ENCODE measurements at regions not wholly inside any gene's neighbourhood (a gene's known extent, or its start where the extent isn't known, plus 50 kb on each side); places are given as distances from the start of the nearest gene placed in this dataset.

GRCh38 chr6:33967966-33968724 lies 164.3 kb upstream of the MLN start:
- peak; percentile 79 for FAIRE-seq

DNA sequence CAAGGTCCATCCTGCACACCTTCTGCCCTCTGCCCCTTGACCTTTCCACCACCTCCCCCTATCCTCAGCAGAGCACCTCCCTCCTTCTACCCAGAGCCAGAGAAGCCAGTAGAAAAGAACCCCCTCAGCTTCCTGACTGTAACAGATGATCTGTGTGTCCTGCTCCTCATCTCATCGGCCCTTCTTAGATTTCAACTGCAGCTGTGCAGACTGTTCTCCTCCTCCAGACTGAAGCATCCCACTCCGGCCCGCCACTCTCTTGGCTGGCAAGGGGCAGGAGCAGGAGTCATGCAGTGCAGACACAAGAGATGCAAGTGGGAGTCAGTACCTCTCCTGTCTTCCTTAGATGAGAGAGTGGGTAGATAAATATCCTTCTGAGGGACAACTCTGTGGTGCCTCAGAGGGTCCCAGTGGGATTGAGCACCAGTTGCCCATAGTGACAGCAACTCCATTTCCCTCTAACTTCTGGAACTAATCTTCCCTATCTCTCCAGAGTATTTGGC lies 163.5 kb upstream of the MLN start:
- FAIRE-seq: no peak

DNA sequence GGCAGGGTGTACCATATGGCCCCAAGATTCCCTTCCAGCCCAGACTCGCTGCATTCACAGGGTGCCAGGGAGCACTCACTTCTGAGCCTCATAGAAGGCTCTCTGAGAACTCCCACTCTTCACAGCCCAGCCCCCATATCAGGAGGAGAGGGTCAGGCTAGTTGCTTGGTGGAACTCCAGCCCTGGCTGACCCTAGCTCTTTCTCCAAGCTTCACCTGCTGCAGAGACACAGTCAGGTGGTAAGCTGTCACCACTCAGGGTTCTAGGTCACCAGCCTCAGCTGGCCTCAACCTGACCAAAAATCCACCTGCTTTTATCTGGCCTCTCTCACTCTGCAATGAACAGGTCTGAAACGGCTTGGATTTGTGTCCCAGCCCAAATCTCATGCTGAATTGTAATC lies 162.7 kb upstream of the MLN start:
- no peak for FAIRE-seq

GRCh38 chr6:33965766-33966165 lies 162.0 kb upstream of the MLN start:
- FAIRE-seq: no peak

GRCh38 chr6:33964387-33964786 lies 160.6 kb upstream of the MLN start:
- FAIRE-seq: no peak

DNA sequence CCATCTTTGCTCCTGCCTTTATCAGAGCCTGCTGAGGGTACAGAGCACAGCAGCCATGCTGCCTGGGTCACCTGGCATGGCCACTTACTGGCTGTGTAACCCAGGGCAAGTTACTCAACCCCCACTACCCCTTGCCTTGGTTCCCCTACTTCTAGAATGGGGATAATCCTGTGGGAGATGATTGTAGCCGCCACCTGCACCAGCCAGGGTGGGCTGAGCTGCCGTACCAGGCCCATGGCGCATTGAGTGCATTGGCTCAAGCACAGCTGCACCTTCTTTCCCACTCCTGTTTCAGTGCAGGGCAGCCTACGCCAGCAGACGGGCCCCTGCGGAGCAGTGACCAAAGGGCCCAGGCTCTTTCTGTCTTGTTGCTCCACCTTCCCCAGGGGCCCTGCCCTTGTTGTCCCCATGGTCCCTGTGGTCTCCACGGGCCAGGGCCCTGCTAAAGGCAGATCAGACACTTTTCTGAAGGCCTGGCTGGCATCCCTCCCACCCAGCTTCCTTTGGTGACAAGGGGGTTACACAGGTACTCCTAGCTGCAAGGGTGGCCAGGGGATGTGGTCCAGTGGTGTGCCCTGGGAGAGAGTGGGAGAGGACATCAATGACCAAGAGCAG lies 159.4 kb upstream of the MLN start:
- FAIRE-seq: no peak

DNA sequence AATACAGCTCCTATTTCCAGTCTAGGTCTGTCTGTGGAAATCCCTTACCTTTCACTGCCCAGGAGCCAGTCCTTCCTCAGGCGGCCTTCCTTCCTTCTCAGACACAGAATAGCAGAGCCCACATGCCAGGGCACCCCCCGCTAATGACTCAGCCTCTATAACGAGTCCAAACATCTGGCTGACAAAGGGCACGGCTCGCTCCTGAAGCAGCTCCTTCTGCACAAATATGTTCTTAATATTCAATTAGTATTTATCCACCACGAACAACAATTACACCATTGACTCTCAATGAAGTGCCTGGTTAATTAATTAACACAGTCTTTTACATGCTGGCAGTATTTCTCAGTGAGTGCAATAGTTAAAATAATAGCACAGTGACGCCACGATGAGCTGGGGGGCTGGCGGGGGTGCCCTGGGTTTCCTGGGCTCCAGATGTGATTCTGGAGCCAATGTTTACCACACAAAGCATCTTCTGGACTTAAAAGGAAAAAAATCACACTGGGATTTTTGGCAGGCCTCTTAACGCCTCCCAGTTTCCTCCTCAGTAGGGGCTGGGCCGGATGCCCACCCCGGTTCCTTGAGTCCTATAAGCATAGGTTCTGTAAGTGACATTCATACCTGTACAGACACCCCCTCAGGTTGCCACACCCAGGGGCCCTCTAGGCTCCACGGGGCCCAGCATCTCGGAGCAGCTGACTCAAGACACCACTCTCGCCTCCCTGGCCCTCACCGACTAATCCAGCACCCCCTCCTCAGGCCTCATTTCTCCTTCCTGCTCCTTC lies 158.6 kb upstream of the MLN start:
- FAIRE-seq: no peak

DNA sequence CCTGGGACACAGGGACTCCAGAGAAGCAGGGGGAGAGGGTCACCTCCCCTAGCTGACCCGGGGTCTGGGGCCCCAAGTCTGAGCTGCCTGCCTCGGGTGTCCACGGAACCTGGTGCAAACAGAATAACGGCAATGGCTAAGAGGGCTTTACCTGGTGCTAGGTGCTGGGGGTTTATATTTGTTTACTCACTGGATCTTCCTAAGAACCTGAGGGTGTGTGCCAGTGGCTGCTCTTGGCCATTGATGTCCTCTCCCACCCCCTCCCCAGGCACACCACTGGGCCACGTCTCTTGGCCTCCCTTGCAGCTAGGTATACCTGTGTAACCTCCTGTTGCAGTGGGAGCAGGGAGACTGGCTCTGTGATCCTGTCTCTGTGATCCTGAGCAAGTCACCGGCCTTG lies 157.9 kb upstream of the MLN start:
- FAIRE-seq: no peak

DNA sequence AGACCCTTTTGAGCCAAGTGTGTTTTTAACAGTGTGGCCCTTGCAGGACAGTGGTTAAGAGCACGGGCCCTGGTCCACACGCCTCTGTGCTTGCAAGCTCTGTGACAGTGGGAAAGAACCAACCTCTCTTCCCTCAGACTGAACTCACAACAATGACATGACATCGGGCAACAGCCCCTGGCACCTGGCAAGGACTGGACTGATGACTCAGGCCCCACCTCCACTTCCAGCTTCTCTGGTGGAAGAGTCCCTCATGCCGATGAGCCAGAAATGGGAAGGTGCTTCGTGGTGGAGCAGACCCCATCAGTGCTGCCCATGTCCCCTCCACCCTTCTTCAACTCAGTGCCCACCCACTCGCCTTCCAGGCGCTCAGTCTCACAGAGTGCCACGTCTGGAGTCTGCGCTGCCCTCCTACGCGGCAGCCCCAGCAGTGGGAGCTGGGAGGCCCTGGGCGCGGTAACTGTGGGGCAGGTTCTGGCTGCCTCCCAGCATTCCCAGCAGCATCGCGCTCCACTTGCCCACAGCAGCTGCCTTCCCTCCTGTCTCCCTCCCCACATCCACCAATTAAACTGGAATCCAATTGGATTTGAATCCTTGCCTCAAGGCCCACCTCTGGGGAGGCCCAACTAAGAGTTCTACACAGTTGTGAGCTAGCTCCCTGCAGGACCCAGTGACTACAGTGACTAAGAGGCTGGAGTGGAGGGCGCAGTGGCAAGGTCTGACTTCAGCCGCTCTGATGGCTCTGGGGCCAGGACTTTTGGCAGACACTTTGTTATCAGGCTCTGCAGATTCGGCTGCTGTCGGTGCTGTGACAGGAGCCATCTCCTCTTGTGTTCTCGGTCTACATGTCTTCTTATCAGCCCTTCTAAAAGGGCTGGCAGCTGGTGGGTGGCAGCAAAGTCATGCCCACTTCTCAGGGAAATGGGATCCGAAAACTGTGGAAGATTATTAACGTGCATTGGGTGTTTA lies 156.8 kb upstream of the MLN start:
- FAIRE-seq: no peak

- no peak for FAIRE-seq
Observed at GRCh38 chr6:33959661-33960344, 156.0 kb upstream of the MLN start.

DNA sequence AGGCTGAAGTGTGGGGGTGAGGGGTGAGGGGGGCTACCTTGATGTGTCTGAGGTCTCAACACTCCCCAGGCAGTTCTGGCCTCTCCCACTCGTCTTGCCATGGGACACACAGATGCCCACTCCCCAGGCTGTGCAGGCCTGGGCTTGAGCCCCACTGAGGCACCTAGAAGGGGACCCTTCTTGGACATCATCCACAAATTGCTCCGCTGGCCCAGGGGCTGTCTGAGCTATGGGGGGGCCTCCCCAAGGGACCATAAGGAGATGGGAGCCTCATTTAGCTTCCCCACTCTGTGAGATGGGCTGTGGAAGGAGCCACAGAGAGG lies 155.5 kb upstream of the MLN start:
- FAIRE-seq: no peak

GRCh38 chr6:33958526-33959328 lies 154.9 kb upstream of the MLN start:
- no peak for FAIRE-seq

- no peak for FAIRE-seq
Observed at GRCh38 chr6:33957892-33958525, 154.2 kb upstream of the MLN start.

- FAIRE-seq: no peak
Observed at GRCh38 chr6:33957131-33957891, 153.5 kb upstream of the MLN start.

DNA sequence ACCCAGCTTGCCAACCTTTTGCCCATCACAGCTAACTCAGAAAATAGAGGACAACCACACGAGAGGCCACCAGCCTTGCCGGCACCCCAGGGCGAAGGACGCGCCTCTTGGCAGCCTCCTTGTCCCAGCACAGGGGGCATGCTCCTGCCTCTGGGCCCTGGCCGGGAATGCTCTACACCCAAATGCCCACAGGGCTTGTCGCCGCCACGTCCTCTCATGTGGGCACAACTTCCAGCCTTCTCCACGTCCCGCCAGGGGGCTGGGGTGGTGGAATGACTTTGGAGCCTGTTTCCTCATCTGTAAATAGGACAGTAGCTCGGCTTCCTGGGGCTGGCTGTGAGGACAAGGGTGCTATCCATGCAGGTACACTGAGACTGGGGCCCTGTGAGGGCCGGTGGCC lies 152.4 kb upstream of the MLN start:
- FAIRE-seq: no peak

- FAIRE-seq: no peak
Observed at GRCh38 chr6:33955566-33955965, 151.8 kb upstream of the MLN start.

DNA sequence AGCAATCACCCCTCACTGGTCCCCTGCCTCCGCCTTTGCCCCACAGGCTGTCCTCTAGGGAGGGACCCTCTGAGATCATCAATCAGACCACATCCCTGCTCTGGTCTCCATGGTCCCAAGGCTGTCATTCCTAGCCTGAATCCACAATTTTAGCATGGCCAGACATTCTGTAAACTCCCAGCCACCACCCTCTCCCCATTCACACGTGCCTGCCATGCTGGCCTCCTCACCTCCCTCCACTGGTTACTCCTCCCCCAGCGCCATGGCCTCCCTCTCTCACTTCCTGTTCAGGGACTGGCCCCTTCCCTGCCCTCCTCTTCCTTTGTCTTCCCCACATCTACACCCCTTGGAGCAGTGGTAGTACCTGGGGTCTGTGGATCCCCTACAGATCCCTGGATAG lies 150.7 kb upstream of the MLN start:
- FAIRE-seq: no peak

DNA sequence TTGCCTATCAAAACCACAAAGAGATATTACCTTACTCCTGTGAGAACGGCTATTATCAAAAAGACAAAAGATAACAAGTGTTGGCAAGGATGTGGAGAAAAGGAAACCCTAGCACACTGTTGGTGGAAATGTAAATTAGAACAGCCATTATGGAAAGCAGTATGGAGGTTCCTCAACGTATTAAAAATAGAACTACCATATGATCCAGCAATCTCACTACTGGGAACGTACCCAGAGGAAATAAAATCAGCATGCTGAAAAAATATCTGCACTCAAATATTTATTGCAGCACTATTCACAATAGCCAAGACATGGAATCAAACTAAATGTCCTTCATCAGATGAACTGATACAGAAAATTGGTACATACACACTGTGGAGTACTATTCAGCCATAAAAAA lies 149.4 kb upstream of the MLN start:
- FAIRE-seq: no peak

DNA sequence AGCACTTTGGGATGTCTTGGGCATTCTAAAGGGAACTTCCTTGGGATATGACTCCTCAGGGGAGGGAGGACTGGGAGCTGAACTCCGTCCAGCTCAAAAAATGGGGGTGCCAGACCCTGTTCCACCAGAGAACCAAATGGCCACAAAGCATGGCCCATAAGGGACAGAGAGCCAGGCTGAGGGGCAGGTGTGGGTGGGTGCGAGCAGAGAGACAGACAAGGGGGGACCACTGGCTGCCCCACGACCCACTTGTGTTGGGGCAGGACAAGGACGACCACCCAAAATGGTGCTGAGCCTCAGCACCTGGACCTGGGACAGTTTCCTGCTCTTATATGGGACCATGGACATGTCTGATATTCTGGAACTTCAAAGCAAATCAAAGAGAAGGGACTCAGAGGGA lies 148.2 kb upstream of the MLN start:
- FAIRE-seq: no peak
